HG03045 (cell line): ENCODE measurements at regions not wholly inside any gene's neighbourhood (a gene's known extent, or its start where the extent isn't known, plus 50 kb on each side); places are given as distances from the start of the nearest gene placed in this dataset.
A peak's percentile ranks its signal among the peaks of the same experiment; 100 is the strongest.

Source experiments
- ATAC-seq: cut with Tn5 transposase; IDR thresholded peaks from one replicate; pipeline ENCODE4 v1.9.1; 2021; ENCODE audit warnings: mild to moderate bottlenecking, moderate library complexity; ENCODE audit not compliant: unreplicated experiment

DNA sequence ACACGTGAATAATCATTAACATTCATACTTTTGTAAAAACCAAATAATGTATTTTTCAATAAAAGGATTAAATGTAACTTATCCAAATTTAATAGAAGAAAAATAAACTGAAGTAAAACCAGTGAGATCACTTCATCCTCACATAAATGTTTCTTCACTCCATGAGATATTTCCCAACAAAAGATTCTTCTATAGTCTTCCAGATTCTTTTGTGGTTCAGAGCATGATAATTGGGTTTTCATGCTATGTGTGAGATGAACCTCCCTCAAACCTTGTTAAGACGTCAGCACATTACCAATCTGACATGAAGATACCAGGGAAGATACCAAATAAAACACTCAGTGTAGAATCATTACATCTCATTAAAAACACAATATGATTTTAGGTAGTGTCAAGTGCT, 62.9 kb upstream of the OXGR1 start:
- ATAC-seq = no peak

DNA sequence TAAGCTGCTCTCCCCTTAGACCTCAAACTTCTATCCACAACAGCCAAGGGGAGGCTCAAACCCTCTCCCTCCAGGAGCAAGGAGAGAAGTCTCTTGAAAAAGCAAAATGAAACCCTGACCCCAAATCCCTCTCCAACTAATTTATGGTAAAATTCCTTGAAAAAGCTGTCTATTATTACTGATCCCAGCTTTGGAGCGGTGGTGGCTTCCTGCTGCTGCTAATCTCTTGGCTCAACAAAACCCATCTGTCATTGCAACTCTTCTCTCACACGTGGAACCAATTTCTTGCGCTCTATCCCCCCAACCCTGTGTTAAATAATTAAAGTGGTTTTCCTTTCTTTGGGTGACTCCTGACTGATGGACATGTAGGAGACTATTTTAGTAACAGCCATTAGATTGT, 64.1 kb upstream of the OXGR1 start:
- ATAC-seq = no peak

DNA sequence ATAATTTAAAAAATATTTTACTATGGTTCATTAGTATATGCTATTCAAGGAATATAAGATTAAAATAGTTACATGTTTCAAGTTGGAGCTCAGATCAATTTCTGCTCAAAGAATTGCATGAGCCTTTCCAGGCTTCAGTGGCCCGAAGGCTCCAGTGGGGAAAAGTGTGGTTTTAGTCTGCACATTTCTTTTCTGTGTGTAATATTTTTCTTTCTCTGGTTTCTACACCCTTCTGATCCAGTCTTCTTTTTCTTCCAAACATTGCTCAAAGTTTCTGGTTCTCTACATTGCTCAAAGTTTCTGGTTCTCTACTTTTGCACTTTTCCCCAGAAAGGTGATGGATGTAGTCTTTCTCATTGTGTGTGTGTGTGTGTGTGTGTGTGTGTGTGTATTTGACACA, 64.7 kb upstream of the OXGR1 start:
- ATAC-seq = no peak

DNA sequence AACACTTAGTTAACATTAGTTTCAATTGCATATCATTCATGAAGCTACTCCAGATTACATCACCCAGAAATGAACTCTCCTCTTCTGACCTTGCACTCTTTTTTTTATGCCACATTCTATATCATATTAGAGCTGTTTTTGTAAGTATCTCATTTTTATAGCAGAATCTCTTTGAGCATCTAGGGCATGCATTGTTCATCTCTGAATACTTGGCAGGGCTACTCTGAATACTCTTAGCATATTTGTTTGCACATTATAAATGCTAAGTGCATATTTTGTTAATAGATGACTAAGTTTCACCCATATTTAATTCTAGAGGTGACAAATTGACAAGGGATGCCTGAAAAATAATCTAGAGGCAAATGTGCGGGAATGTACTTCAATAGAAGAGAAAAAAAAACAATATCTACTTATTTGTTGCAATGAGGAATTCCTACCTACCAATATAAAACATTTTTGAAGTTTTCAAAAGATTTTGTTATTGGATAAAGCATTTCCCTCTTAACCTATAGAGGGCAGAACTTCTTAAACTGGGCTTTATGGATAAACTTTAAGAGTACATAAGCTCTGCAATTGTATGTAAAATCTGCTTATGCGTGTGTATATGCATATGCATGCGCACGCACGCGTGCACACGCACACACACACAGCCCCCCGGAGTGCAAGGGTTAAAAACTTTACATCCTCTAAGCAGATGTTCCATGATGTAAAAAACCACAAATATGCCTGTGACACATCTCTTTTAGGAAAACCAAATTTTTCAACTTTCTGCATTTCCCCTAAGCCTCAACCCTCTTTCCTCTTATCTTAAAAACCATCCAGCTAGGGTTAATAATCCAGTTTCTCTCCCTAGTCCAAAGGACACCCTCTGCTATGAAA, 73.0 kb upstream of the OXGR1 start:
- ATAC-seq = no peak

DNA sequence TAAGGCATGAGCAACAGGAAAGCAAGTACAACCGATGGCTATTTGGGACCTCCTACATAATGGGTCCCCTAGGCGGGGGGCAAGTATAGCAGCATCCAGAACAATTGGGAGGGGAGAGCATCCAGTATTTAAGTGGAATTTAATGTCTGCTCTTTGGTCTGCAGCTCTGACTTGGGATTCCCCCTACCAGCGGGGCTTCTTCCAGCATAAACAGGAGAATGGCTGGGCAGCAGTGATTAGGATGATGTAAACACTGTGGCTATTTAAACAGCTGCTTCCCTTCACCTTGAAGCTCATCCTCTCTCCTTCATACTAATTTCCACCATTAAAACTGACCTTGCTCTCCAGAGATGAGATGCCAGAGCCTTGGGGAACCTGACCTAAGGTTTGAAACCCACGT, 73.9 kb upstream of the OXGR1 start:
- no peak for ATAC-seq

DNA sequence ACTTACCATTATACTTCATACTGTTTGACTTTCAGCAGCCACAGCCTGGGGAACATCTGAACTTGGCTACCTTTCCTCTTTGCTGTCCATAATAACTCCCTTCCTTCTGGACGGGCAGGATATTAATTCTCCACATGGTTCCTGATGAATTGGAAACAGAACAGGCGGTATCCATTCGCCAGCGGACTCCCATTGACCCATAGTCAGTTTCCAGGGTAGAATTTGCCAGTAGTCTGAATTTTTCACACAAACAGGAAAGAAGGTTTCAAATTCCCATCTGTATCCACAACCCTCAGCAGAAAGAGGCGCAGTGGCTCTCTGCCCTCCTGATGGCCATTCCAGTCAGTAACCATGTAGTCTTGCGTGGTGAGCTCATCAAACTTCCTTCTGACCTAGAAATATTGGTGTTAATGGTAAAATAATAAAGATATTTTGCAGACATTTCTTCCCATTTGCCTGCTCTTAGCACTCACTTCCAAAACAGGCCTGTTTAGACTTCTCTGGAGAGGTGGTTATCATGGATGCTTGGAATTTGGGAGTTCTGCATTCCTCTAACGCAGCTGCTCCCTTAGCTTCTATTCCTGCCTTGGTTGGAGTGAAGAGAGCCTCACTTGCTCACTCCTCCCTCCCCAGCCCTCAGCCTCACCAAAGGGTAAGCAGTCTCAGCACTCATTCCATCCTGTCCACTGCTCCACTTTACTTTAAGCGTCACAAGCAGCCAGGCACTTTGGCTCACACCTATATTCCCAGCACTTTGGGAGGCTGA, 75.0 kb upstream of the OXGR1 start:
- ATAC-seq = no peak

DNA sequence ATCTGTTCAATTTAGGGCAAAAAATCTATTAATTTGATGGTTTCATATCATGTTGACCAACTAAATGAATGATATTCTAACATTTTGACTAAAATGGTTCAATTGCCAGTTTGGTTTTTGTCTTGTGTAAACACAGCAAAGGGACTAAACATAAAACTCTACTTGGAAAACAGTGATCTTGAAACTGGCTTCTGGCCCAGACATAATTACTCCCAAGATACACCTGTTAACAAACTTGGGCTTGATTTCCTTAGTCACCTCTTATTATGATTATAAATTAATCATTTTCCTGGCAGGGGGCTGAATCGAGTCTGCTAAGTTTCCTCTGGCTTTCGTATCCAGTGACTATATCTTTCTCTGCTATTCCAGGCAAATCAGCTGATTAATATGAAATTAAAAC, 78.0 kb upstream of the OXGR1 start:
- no peak for ATAC-seq

DNA sequence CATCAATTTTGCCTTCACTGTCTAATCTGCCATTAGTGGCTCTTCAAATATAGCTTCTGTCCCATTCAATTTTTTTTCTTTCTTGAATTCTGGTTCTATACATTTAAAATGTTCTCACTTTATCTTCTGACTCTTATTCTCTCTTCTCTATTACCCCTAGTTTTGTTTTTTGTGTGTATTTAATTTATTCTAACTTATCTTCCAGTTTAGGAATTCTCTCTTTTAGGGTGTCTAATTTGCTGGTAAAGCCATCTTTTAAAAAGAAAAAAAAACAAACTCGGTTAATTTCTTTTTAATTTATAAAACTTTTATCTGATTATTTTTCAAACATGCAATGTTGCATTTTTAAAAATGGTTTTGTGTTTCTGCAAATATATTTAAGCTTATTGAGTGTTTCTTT, 80.3 kb upstream of the OXGR1 start:
- ATAC-seq = no peak

DNA sequence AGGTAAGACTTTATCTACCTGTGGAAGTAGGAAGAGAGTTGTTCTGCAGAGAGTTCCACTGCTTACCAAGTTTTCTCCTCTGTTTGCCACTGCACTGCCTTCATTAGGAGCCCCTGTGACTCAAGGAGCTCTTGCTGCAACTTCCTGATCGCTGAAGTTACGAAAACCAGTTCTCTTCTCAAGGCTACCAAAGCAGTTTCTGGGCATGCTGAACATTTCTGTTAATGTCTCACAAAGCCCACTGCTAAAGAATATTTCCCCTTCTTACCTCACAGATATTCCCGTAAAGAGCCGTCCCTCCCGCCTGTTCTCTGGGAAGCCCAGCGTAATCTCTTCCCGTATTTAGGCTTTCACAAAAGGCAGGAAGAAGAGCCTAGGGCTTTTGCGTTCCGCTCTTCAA, 82.6 kb upstream of the OXGR1 start:
- no peak for ATAC-seq

DNA sequence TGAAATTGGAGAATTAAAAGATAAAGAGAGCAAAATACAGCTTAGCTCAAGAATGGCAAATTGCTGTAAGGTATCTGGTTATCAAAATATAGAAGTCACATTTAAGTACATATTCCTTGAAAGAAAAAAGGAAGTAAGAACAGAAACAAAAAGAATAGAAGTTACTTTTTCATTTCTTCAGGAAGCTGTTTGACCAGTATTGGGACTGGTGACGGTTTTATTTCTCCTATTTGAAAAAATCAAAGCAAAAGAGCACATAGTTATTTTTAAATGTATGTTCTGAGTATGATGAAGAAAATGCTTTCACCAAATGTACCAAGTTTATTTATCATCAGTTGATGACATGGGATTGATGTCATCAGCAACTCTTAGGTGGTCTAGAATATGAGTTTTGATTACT, 83.1 kb upstream of the OXGR1 start:
- no peak for ATAC-seq

DNA sequence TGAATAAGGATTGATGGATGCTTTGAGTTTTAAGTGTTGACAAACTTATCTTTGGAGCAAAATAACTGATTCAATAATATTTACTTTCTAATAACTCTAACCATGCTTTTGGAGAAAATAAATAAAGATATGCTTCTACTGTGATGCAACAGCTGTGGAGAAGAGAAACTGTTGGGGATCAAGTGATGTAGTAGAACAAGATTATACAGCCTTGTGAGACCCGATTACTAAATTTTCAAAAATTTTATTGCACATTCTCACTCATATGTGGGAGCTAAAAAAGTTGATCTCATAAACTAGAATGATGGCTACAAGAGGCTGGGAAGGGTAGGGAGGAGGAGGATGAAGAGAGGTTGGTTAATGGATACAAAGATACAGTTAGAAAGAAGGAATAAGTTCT, 85.5 kb upstream of the OXGR1 start:
- ATAC-seq = no peak

DNA sequence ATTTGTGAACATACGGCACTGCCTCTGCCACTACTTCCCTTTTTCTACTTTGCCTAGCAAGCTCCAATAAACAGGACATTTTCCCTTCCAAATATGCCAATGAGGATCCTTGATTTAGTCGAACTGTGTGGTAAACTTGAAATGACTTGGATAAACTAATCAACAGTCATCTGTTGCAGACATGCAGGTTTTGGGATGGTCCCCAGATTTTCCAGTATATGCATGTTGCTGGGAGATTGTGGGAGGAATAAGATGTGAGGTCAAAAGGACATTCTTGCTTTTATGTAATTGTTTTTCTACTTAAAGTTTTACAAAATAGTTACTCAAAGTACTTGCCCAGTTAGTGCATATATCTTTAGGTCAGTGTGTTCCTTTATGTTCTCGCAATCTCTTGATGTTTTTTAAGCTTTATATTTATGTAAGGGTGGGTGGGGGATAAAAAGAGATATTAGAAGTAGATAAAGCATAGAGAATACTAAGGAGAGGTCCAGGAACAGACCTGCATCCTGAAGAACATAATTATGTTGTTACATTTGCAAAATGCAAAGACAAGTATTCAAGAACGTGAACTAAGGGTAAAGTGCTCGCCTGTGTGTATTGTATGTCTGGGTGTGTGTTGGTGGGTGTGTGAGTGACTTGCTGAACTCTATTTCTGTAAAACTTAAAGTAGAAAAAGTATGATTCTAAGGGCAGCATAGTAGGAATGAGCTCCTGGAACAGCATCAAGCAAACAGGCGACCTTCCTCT, 88.4 kb upstream of the OXGR1 start:
- no peak for ATAC-seq

DNA sequence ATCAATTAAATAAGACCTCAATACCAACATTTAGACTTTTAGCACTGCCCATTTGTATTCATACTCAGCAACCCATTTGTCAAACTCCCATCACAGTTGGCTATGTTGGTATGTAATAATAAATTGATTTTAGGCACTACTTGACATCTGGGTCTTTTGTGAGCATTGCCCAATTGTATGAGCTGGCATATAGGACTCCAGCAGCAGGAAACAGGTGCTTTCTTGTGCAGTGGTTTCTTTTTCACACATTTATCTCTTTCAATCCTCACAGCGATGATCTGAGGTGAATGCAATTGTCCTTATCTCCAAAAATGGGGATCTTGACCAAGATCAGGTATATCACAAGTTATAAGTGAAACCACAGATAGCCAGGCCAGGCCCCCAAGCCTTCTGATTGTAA, 96.9 kb upstream of the OXGR1 start:
- ATAC-seq = no peak

DNA sequence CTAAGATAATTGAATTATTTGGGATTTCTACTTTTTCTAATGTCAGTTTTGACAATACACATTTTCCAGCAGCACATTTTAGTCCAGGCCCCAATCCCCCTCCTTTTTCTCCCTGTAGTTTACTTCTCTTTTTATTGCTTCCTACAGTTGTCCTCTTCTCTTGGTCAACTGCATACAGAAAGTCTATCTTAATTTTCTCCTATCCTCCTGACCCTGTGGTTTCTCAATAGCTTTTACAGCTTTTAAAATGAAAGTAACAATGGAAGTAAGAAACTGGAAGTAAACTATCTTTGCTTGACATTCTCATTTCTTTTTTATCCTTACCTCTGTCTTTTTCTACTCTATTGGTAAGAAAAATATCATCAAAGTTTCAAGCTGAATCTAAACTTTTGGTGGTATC, 106.5 kb upstream of the OXGR1 start:
- ATAC-seq = no peak

DNA sequence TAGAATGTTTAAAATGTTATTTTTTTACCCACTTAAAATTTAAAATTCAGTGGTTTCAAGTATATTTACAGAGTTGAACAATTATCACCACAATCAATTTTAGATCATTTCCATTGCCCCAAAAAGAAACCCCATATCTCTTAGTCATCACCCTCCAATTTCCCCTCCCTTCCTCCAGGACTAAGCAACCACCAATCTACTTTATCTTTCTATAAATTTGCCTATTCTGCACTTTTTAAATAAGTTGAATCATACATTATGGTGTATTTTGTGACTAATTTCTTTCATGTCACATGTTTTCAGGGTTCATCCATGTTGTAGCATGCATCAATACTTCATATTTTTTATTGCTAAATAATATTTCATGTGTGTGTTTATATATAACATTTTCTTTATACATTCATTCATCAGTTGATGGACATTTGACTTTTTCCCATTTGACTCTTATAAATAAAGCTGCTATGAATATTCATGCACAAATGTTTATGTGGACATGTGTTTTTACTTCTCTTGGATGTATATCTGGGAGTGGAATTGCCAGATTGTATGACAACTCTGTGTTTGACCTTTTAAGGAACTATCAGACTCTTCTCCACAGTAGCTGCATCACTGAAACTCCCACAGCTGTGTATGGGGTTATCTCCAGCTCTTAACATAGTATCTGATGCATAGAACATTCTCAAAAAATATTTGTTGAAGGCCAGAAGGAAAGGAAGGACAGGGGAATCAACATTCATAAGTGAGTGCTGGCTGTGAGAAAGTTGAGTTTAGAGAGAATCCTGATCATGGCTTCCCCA, 107.8 kb upstream of the OXGR1 start:
- no peak for ATAC-seq

DNA sequence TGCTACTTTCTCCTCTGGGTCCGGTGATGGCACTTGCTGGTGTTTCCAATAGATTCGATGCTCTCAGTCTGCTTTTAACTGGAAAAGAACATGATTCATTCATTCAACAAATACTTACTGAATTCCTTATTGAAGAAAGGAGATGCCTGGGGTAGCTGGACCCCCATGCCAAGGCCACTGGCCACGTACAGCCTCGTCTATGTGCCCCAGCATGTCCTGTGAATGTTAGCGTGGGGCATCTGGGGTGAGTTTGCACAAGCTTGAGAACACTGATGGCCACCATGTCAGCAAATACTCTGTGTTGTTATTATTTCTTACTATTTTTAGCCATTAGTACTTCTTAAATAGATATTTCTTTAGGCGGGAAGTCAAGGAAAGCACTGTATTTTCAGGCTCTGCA, 112.0 kb upstream of the OXGR1 start:
- ATAC-seq = no peak

DNA sequence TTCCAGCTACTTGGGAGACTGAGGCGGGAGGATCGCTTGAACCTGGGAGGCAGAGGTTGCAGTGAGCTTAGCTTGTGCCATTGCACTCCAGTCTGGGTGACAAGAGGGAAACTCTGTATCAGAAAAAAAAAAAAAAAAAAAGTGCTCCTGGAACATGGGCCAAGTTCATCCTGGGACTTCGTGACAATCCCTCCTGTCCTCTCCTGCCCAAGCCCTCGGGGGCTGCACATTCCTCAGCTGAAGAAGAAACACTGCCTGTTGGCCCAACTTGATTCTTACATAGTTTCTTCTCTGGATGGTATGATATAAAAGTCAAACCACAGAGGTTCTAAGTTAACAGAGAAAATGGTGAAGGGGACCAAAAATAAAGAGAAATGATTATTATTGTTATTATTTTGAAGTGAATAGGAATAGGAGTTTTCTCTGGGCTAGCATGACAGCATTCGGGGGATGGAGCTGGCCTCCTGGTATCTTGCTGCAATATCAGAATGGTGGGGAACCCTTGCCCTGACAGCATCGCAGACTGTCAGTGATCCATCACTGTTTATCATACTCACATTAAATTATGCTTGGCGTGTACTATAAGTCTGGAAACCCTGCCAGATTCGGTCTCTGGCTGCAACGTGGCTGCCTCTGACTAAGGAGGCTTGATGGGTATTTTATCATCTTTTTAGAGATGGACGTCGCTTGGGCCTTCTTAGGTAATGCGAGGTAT, 113.7 kb upstream of the OXGR1 start:
- no peak for ATAC-seq

DNA sequence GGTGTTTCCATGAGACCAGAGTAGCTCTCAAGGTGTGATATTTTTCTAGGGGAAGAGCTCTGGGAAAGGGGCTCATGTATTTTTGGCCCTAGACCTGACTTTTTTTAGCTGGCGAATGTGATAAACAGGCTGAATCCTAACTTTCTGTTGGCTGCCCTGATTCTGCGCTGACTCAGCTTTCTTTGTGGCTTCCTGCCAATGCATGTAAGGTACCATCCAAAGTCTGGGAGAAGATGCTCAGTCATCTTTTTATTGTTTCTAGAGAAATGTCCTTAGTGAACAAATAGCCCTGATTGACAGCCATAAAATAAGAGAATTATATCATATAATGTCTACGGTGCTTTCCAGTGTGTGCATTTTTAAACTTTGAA, 113.6 kb upstream of the MBNL2 start:
- ATAC-seq = no peak

DNA sequence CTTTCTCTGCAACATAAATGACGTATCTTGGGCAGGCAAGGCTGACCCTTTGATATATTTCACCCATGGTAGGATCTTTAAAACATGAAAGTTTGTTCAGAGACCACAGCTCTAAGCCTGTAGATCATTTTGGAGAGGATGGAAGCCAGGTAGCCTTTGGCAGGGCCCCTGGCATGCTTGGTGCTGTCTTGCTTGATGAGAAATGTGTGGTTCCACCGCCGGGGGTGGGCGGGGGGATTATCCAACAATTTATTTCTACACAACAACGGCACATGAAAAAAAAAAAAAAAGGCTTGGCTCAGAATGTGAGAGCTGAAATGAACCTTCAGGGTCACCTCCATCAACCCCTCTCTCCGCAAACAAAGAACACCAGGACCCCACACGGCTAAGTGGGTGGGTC, 112.9 kb upstream of the MBNL2 start:
- ATAC-seq = no peak

DNA sequence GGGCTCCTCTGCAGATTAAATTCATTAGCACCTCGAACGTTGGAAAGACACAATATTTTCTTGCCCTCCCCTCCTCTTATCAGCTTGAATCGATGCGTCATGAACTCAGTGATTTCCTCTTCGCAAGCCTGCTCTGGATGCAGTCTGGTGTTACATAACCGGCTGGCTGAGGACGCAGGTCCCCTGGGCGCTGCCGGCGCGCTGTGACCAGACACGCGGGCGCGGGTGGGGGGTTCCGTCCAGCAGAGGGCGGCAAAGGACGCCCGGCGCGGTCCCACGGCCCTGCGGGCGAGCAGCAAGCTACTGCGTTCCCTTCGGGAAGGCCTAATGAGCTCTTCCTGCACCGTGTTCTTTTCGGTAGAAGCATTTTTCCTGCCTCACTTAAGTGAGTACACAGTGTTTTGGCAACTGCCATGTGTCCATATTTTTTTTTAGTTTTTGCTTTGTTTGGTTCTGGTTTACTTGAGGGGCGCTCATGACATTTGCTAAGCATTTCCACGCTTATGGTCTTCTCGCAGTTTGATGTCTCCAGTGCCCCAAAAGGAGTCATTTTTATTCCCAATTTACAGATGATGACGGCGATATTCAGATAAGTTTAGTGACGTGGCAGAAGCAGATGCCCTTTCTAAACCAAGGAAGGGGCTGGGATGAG, 112.2 kb upstream of the MBNL2 start:
- ATAC-seq = peak; percentile 91
